Lung microvascular endothelial cell (primary cell): ENCODE measurements at regions not wholly inside any gene's neighbourhood (a gene's known extent, or its start where the extent isn't known, plus 50 kb on each side); places are given as distances from the start of the nearest gene placed in this dataset.
A peak's percentile ranks its signal among the peaks of the same experiment; 100 is the strongest.
"Not testable (repeated sequence)": the region's sequence is repeated elsewhere in the genome, so short reads cannot be mapped to it uniquely, and the experiment has no call there.

ENCODE experiments used
- DNase-seq, 2 donors: peaks; one replicate each; pipeline versions ENCODE4 v3.0.0 to v3.0.0-alpha.2; 2010; ENCODE audit warnings: low read depth in 2 of 2

DNA sequence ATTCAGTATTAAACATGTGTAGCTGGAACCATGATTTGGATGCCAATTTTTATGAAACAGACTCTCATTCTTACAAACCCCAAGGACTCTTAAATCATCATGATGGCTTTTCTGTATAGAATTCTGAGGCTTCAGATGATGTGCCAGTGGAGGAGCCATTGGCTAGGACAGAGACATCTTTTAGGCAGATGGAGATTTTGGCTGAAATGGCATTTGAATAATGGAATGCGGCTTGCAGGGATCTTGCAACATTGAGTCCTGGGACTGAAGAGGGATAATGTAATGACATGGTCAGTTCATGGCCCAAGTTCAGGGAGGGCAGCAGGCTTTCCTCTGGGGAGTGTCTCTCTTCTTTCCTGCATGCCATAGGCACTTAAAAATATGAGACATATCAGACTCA is 172.4 kb downstream of the ABCA8 start:
- no peak for DNase-seq

DNA sequence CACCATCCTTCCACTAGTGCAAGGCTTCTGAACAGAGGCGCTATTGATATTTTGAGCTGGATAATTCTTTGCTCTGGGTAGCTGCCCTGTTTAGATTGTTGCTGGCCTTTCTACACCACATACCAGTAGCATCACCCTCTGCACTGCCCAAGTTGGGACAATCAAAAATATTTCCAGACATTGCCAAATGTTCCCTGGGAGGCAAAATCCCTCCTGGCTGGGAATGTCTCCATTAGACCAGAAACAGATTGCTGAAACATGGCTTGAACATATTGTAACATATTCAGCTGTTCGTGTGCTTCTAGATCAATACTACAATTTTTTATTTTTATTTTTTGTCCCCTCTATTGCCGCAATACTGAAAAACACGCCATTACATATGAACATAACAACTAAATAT is 174.6 kb downstream of the ABCA8 start:
- no peak for DNase-seq

DNA sequence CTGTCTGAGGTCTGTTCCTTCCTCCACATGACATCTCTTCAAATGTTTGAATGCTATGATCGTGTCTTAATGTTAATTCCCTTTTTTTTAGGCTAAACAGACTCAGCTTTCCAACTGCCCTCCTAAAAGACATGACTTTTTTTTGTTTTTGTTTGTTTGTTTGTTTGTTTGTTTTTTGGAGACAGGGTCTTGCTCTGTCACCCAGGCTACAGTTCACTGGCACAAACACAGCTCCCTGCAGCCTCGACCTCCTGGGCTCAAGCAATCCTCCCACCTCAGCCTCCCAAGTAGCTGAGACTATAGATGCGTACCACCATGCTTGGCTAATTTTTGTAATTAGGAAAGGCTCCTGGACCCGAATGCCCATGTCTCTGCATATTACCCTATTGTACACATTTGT is 176.5 kb downstream of the ABCA8 start:
- no peak for DNase-seq

DNA sequence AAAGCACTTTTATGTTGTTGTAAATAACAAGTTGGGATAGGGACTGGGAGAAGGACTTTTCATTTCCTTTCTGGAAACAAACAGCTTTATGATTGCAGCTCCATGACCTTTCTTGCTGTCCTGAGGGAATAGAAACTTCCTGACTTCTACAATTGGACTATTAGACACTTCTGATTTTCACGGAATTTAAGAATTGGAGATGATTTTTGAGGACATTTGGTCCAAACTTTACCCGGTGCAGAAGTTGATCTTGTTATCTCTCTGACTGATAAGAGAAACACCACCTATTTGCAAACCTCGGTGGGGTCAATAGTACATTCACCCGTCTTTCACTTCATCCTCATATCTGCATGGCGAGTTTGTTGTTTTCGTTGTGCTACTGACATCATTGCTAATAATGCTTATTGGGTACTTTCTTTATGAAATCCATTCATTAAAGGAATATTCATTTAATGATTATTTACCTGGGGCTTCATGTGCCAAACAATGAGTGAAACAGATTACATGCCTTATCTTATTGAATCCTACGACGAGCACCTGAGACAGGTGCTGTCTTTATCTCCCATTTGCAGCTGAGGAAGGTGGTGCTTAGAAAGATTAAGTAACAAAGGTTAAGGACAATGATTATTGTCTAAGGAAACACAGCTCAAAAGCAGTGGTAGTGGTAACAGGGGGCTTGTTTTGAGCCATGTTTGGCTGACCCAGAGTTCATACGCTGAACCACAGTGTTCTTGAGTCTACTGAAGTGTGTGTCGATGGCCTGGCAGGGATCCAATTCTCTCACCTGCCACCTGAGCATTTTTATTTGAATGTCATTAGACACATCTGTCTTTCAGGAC is 176.9 kb upstream of the FAM20A start:
- DNase-seq: peak in 1 of 2 donors; percentile 51

DNA sequence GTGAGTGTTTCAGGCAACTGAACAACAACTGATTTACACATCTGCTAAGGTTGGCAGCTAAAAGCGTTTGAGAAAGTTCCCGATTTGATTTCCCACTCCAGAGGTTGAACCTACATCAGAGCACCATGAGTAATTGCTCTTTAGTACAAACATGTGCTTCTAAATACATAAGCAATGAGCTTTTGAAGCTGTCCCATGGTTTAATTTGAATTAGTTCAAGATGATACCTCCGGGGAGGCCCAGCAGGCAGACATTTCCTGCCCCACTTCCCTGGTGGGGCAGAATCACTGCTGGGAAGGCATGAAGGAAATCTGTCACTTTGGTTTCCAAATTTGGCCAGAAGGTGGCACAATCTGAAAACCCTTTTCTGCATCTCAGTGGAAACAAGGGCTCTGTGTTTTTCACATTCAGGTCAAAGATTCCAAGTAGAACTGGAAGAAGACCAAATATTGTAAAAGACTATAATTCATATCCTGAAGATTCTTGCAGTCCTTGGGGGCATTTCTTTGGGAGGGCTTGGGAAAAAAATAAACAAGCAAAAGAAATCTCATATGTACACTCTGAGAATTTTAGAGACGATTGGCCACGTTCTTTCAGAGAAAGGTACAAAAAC is 176.2 kb upstream of the FAM20A start:
- DNase-seq: peak; percentile 76 to 83

DNA sequence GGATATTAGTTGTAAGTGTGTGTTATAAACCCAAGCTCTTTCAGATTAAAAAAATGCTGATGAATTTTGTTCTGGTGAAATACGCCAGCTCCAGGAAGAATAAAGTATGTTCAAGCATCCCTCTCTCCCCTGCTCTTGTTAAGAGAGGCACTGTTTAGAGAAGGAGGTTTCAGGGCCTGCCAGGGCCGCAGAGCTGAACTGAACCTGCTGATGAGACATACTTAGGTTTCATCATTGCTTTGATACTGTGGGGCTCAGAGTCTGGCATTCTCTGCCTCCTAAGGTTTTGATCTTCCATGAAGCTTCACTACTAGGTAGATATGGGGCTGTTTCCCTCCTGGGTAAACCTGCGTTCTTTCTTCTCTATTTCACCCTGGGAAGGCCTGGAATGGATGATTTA is 175.3 kb upstream of the FAM20A start:
- DNase-seq: no peak

DNA sequence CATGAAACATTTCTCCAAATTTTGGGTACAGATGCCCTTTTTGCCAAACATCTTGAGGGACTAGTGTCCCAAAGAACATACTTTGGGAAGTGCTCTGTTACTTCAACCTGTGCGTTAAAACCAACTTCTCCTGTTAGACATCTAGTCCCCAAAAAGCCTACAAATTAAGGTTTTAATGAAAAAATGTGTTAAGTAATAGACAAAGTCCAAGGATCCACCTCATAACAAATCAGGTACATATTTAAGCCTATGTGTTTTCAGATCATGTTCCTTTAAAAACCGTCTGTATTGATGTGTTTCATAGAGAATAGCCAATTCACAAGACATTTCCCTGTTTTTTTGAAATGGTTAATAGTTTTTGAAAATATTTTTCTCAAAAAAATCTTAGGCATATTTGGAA is 174.8 kb upstream of the FAM20A start:
- no peak for DNase-seq

DNA sequence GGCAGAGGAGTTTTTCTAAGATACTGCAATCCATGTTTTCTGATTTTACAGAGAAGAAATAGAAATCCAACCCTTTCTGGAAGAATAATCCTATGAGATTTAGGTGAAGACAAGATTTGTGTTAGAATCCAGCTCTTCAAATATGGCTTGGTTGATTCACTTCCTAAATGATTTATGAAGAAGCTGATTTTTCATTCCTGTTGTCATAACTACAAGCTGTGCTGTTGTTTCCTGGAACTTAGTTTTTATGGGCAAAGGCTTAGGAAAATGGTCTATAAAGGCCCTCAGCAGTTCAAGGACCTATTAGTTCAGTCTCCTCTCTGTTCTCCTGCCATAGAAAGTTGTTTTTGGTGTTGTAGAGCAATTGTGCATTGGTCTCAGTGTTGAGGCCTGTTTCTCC is 174.2 kb upstream of the FAM20A start:
- peak; percentile 60 to 85 for DNase-seq

DNA sequence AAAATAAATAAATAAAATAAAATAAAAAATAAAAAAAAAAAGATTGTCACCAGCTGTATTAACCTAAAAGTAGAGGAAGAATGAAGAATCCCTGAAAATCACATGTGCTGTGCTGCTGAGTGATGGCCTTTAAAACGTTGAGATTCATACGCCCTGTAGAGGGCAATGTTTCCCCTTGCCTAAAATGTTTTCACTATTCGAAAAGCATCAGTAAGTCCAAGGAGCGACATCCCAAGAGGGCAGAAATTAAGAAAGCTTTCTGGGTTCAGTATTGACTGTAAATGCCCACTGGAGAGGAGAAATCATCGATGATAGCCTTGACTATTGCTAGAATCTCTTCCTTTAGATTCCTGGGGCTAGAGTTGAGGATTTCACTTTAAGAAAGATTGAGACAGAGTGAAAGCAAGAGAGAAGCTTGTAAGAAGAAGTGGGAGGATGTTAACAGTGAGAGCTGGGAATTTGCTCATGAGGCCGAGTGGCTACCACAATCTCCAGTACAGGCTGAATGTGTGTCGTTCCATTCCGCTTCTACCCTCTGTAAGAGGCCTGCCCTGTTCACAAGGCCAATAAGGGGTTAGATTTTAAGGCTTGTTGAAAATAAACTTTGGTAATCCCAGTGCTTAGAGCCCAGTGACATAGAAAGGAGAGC is 170.8 kb upstream of the FAM20A start:
- DNase-seq: peak; percentile 69 to 82

DNA sequence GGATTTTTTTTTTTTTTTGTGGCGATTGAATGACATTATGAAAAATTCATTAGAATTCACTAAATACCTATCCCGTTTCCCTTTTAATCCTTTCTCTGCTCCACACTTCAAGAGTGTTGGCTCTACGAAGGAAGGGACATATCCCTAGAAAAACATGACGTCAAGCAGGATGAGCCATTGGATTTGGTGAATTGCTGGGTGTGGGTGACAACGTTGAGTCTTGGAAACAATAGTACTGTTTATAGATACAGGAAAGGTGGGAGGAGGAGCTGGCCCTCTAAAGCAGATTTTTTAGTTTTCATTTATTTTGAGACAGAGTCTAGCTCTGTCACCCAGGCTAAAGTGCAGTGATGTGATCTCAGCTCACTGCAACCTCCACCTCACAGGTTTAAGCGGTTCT is 167.6 kb upstream of the FAM20A start:
- DNase-seq: peak; percentile 50 to 70

DNA sequence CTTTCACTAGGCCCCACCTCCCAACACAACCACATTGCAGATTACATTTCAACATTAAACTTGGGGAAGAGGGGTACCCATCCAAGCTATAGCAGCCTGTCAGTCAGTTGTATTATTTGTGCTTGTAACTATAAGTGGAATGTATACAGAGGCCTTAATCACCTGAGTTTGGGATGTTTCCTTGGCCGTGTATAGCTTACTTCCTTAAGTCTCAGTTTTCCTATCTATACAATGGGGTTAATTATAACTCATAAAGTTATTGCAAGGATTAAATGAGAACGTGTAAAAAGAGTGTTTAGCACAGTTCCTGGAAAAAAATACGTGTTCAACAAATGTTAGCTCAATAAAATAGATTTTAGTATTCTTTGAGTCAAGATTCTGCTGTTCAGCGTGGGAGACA is 165.5 kb upstream of the FAM20A start:
- no peak for DNase-seq

DNA sequence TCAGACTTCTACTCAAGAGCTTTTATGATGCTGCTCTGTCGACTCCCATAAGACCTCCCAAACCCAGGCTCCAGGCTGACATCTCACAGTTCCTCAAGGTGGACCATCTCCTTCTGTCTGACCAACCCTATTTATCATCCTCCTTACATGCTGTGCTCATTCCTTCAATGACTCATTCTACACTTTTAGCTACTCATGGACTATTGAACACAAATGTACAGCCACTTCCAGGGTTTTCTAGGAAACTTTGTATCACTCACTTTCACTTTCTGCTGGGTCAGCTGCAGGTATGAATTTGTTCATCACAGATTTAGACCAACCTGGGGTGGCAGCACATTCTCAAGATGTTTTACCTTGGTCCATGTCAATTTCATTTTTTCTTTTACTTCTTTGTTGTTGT is 162.4 kb upstream of the FAM20A start:
- peak in 1 of 2 donors; percentile 19 for DNase-seq

DNA sequence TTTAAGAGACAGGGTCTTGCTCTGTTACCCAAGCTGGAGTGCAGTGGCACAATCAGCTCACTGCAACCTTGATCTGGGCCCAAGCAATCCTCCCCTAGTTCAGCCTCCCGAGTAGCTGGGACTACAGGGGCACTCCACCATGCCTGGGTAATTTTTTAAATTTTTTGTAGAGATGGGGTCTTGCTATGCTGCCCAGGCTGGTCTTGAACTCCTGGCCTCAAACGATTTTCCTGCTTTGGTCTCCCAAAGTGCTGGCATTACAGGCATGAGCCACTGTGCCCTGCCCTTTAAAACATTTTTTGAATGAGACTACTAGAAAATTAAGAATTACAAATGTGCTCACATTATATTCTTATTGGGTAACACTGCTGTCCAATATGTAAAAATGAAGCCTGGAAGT is 161.7 kb upstream of the FAM20A start:
- DNase-seq: no peak

DNA sequence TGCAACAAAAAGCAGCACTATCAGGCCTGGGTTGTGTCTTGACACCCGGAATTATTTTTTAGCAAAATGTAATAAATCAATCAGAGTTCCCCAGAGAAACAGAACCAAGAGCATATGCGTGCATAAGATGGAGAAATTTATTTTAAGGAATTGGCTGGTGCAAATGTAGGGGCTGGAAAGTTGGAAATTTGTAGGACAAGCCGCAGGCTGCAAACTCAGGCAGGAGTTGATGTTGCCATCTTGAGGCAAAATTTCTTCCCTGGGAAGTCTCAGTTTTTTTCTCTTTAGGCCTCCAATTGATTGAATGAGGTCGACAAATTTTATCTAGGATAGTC is 158.9 kb upstream of the FAM20A start:
- DNase-seq: no peak

DNA sequence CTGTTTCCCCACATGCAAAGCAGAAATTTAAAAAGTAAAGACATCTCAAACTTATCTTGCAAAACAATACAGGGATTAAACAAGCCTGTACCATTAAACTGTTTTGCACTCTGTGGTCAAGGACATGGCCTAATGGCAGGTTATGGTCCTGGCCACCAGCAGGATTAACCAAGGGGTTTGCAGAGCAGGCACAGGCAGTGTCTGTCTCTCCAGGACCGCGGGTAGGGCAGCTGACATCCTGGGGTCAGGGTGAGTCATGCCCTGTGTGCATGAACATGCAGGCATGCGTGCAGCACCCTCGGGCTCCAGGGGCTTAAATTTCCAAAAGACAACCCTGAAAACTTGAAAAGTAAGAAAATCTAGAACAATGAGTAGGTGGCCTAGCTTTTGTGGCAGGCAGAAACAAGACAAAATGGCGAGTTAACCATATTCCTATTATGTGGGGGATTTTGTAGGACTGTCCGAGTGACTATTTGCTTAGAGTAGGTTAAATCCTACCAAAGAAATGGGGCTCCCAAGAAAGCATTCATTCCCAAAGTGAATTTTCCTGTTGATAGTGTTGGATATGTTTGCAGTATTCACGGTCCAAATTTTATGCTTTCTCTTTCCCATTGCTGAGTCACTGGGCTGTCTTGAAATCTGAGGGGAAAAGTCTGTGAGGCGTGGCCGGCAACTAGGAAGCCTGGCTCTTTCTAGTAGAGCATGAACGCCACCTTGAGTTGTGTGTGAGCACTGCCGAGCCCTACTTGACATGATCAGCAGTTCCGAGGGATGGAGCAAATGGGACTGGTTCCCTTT is 158.4 kb upstream of the FAM20A start:
- DNase-seq: peak; percentile 88 to 94

DNA sequence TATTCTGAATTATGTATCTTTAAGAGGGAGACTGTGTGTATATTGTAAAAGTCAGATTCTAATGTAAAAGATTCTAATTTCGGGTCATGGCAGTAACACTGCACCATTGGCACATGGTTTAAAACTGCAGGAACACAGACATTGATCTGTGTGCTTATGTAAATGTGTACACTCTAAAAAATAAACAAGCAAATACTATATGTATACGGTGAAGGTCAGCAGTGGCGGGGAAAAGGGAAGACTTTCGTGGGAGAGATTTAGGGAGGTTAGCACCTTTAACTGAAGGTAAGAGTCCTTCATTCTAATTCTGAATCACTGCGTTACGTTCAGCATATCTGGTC is 157.8 kb upstream of the FAM20A start:
- DNase-seq: no peak

DNA sequence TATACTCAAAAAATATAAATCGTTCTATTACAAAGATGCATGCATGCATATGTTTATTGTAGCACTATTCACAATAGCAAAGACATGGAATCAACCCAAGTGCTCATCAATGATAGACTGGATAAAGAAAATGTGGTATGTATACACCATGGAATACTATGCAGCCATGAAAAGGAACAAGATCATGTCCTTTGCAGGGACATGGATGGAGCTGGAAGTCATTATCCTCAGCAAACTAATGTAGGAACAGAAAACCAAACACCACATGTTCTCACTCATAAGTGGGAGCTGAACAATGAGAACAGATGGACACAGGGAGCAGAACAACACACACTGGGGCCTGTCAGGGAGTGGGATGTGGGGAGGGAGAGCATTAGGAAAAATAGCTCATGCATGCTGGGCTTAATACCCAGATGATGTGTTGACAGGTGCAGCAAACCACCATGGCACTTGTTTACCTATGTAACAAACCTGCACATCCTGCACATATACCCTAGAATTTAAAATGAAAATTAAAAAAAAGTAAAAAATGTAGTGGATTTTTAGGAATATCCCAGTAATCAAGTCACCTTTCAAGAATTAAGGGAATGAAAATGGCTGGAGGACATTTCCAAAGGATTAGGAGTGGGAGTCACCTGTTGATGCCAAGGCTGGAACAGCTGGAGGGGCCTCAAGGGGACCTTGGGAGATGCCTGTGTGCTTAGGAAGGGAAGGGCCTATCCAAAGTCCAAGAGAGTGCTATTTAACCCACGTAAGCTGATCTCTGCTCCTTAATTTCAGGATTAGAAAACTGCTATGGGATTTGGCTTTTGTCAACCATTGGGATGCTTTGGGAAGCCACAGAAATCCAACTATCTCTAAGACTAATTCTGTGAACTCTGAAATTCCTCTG is 156.9 kb upstream of the FAM20A start:
- DNase-seq: not testable (repeated sequence)

DNA sequence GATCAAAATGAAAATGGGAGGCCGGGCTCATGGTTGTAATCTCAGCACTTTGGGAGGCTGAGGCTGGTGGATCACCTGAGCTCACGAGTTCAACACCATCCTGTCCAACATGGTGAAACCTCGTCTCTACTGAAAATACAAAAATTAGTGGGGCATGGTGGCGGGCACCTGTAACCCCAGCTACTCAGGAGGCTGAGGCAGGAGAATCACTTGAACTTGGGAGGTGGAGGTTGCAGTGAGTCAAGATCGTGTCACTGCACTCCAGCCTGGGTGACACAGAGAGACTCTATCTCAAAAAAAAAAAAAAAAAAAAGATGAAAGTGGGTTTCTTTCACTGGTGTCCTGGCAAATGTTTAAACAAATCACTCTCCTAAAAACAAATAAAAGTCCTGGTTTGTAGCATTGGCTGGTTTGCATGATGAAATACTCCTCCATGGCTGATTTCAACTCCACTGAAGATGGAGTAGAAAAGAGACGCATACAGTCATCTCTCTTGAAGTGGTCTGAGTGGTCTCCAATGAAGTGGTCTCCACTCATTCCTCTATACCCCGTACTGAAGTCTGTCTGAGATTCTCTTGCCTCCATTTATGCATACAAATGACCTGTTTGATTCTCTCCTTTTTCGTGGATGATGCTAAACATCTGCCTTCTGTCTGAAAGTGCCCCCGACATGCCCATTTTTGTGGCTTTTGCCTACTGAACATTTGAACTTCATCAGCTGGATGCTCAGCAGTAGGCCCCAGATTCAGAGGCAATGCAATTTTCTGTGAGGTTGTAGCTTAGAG is 153.0 kb upstream of the FAM20A start:
- DNase-seq: no peak

DNA sequence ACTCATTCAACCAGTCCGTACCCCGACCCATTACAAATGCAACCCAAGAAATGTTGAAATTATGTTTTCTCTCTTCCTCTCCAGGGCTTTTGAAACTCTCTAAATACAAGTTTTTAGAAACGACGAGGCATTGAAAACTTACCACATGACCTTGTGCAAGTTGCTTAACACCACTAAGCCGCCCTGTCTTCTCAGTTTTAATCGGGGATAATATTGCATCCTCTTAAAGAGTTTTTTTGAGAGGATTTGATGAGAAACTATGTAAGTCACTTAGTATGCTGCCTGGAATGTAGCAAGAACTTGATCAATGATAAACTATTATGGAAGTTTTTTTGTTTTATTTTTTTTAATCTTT is 149.0 kb upstream of the FAM20A start:
- no peak for DNase-seq
